OCI-LY3 (cell line): ENCODE measurements at regions not wholly inside any gene's neighbourhood (a gene's known extent, or its start where the extent isn't known, plus 50 kb on each side); places are given as distances from the start of the nearest gene placed in this dataset.

Source experiments
- EZH2phosphoT487 ChIP-seq: fragments of 200-600 bp; shearing (Covaris generic); IDR thresholded peaks from 2 replicates; pipeline ENCODE4 v1.6.1; 2018; ENCODE audit warnings: antibody characterized with exemption, mixed run types, low read depth
- TF ChIP-seq, protein P1 (sequence below): fragments of 200-600, 300-600 bp; sonication (generic); IDR thresholded peaks from 2 replicates; pipeline ENCODE4 v1.5.1; 2014; ENCODE audit warnings: antibody characterized with exemption, low read length, low read depth

DNA sequence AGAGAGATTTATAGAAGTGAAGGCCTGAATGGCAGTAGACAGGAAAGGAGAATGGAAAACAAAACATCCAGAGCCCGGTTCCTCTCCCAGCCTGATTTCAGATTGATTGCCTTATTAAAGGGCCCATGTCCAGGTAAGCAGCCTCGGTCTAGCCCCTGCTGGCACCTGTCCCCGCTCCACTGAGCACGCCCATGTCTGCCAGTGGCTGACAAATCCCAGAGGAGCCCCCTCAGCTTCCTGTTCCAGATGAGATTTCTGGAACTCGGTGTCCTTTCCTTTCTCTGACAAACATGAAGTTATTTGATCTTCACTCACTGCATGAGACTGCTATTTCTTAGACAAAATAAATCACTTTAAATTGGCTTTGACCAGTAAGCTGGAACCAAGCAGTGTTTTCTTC lies 187.0 kb upstream of the ADCY2 start:
- TF ChIP-seq, protein P1, sequence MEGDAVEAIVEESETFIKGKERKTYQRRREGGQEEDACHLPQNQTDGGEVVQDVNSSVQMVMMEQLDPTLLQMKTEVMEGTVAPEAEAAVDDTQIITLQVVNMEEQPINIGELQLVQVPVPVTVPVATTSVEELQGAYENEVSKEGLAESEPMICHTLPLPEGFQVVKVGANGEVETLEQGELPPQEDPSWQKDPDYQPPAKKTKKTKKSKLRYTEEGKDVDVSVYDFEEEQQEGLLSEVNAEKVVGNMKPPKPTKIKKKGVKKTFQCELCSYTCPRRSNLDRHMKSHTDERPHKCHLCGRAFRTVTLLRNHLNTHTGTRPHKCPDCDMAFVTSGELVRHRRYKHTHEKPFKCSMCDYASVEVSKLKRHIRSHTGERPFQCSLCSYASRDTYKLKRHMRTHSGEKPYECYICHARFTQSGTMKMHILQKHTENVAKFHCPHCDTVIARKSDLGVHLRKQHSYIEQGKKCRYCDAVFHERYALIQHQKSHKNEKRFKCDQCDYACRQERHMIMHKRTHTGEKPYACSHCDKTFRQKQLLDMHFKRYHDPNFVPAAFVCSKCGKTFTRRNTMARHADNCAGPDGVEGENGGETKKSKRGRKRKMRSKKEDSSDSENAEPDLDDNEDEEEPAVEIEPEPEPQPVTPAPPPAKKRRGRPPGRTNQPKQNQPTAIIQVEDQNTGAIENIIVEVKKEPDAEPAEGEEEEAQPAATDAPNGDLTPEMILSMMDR = no peak
- no peak for TF ChIP-seq EZH2phosphoT487
